HG02981 (cell line): ENCODE measurements at regions not wholly inside any gene's neighbourhood (a gene's known extent, or its start where the extent isn't known, plus 50 kb on each side); places are given as distances from the start of the nearest gene placed in this dataset.

Experiments used
- ATAC-seq: cut with Tn5 transposase; IDR thresholded peaks from one replicate; pipeline ENCODE4 v1.9.1; 2021; ENCODE audit warnings: mild to moderate bottlenecking, moderate library complexity; ENCODE audit not compliant: unreplicated experiment

GRCh38 chr9:107761307-107761706 is 271.7 kb upstream of the KLF4 start:
- ATAC-seq: no peak

DNA sequence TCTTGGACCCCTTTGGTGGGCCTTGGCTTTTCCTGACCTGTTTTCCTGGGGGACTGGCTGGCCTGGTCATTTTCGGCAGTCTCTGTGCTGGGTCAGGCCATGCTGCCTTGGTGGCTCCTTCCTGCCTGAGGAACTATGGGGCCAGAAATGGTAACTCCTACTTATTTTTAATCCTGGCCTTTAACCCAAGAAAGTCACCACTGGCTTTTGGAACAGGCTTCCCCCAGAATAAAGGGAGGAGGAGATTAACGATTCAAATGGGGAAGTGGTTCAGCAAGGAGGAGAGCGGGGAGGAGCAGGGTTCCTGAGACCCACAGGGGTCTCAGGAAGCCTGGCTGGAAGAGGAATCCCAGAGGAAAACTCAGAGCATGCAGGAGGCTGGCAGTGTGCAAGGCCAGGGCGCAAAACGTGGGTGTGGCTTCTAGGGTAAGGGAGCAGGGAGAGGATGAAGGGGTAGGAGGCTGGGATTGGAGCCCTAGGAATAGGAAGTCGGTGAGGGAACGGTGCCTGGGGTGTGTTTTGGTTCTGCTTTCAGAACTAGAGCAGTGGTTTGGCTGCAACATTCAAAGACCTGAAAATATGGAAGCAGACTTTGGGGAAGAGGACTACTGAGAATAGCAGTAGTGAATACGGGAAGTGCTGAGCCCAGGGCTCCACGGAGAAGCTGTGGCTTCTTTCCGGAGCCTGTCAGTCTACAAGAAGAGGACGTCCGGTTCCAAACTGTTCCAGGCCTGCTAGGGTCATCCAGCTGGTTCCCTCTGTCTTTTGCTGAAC is 271.1 kb upstream of the KLF4 start:
- no peak for ATAC-seq

DNA sequence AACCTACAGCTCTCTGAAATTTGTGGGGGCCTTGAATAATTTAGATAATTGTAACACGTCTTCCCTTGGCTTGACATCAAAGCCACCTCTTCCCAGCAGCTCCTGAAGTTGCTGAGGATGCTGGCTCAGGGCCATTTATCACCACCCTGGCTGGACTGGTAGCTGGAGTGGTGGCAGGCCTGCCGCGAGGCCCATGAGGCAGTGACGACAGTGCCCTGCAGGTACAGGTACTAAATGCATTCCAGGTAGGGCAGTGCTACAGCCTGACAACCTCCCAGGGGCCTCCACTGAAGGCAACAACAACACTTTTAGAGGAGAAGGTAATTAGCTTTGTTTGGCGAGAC is 270.2 kb upstream of the KLF4 start:
- no peak for ATAC-seq

DNA sequence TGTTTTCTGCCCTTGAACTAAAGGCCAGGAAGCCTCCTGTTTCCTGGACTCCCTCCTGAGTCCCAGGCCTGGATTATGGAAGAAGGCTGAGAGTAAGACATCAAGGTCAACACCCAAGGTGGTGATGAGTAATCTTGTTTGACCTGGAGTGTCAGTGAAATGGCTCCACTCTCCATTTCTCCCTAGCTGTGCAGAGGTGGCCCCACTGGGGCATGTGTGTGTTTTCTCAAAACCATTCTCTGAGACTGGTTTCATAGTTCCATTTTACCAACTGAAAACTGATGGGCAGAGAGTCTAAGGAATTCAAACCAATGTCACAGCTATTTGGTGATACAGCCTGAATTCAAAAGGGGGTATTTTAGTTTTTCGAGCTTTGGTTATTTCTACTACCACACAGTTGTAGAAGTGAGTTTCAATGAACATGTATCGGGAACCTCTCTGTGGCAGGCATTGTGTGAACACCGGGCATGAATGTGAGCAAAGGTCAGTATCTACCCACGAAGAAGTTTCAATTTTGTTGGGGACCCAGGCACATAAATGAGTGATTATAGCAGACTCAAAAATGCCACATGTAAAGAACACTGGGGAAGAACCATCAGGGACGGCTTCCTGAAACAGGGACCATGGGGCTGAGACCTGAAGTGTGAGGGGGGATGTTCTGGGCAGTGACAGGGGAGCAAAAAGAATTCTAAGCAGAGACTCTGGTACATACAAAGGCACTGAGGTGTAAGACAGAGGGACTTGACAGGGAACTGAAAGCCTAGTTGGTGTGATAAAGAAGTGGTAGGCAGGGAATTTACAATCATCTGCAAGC is 269.6 kb upstream of the KLF4 start:
- no peak for ATAC-seq

GRCh38 chr9:107756091-107756490 is 266.5 kb upstream of the KLF4 start:
- ATAC-seq: no peak

- no peak for ATAC-seq
These were observed 265.7 kb upstream of the KLF4 start for GRCh38 chr9:107755246-107755645.

DNA sequence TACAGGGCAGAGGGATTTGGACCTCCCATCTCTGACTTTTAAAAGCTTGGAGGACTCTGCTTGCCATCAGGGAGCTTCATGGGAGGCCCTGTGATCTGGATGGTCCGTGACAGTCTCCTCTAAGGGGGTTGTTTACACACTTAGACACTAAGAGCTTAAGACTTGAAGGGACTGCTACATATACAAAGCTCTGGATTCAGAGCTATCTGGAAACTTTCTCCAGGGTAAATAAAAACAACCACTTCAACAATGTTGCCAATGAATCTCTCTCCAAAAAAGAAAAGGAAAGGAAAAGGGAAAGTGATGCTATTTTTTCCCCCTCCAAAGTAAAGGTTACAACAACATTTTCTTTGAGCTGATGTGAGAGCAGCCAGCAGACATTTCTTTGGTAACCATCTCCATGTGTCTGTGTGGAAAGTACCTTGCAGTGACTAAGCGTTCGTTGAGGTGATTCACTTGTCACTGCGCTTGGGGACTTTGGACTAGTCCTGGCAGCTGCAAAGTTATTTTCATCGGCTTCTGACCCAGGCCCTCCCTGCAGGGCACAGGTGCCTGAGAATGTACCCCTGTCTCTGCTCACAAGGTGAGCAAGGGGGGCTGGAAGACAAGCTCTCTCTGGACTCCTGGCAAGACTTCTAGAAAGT is 262.1 kb upstream of the KLF4 start:
- ATAC-seq: no peak

GRCh38 chr9:107750741-107751566 is 261.4 kb upstream of the KLF4 start:
- ATAC-seq: no peak

GRCh38 chr9:107749787-107750444 is 260.3 kb upstream of the KLF4 start:
- no peak for ATAC-seq

DNA sequence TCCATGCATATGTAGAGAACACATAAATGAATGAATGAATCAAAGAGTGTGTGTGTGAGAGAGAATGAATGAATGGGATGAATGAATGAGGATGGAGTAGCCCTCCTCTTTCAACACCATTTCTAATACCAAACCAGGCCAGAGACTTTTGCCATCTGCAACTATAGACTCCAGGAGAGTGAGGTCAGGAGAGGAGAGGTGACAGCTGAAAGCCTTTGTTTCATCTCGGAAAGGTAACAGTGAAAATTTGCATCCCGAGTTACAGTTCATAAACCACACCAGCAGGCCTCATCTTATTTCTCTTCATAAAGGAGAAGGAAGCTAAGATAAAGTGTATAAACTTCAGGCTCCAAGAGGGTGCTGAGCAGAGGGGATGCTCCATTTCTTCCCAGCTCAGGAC is 255.3 kb upstream of the KLF4 start:
- ATAC-seq: no peak

GRCh38 chr9:107742531-107743309 is 253.2 kb upstream of the KLF4 start:
- ATAC-seq: no peak

- no peak for ATAC-seq
These were observed 250.8 kb upstream of the KLF4 start for GRCh38 chr9:107740088-107740980.

DNA sequence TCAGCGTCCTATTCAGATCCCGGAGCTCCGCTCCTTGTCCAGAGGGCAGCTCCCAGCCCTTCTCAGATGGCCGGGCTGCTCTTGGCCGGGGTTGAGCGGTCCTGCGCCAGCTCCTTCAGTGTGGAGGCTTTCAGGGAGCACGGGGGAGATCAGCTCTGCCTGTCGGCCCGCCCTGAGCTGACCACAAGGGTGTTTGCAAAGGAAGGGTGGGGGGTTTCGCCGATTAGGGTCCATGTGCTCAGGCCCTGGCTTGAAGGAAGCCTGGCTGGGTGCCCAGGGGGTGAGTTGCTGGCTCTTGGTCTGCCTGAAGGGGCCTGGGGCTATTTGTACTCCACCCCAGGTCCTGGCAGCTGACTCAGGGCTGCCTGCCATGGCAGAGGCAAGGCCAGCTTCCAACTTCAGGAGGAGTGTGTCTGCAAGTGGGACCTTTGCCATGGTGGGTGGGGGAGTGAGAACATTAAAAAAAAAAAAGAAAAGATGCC is 250.1 kb upstream of the KLF4 start:
- ATAC-seq: no peak

DNA sequence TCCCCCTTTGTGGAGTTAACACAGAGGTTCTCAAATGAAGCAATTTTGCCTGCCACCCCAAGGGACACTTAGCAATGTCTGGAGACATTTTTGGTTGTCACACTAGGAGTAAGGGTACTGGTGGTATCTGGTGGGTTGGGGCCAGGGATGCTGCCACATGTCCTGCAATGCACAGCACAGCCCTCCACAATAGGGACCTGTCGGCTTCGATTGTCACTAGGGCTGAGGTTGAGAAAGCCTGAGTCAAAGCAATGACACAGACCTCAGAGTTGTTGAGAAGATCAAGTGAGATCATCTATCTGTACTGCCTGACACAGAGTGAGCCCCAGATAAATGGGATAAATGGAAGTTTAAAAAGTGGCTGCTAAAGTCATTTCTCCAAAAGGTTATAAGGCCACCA is 249.2 kb upstream of the KLF4 start:
- no peak for ATAC-seq

- no peak for ATAC-seq
These were observed 248.6 kb upstream of the KLF4 start for GRCh38 chr9:107737987-107738743.

- no peak for ATAC-seq
These were observed 248.0 kb upstream of the KLF4 start for GRCh38 chr9:107737610-107737986.

DNA sequence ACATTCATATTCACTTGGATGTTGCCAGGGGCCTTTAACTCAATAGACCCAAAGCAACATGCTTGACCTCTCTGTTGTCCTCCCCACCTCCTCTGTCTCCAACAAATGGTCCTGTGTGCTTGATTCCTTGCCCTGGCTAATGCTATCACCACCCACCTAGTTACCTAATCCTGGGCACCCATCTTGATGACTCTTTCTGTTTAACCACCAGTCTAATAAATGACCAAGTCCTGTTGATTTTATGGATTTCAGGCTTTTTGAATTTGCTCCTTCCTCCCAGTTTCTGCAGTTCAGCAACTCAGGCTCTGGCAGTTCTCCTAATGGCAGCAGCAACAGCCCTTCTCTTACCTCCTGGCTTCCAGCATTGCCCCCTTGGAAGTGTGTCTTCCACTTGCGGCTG is 246.3 kb upstream of the KLF4 start:
- ATAC-seq: no peak
